H9 (cell line): ENCODE measurements at regions not wholly inside any gene's neighbourhood (a gene's known extent, or its start where the extent isn't known, plus 50 kb on each side); places are given as distances from the start of the nearest gene placed in this dataset.
"Not testable (repeated sequence)": the region's sequence is repeated elsewhere in the genome, so short reads cannot be mapped to it uniquely, and the experiment has no call there.

ENCODE experiments used
- DNase-seq: peaks from one replicate; pipeline ENCODE4 v3.0.0-alpha.2; 2017
- H2AFZ ChIP-seq: one replicate; pipeline ENCODE4 v1.6.1; 2013; ENCODE audit warnings: mild to moderate bottlenecking, low read length, control low read depth, moderate library complexity
- H2AK5ac ChIP-seq: 2 replicates; pipeline ENCODE4 v1.6.1; 2013; ENCODE audit warnings: low read length, control low read depth, mixed read lengths; ENCODE audit not compliant: insufficient read length
- H2BK120ac ChIP-seq: one replicate; pipeline ENCODE4 v1.6.1; 2013; ENCODE audit warnings: low read depth, mild to moderate bottlenecking, low read length, control low read depth, inconsistent platforms; ENCODE audit not compliant: poor library complexity, severe bottlenecking
- H2BK12ac ChIP-seq: 2 replicates; pipeline ENCODE4 v1.6.1; 2013; ENCODE audit warnings: low read length, control low read depth, mixed read lengths, low read depth; ENCODE audit not compliant: insufficient read length
- H2BK15ac ChIP-seq: 2 replicates; pipeline ENCODE4 v1.6.1; 2013; ENCODE audit warnings: low read depth, low read length, control low read depth
- H2BK20ac ChIP-seq: one replicate; pipeline ENCODE4 v1.6.1; 2013; ENCODE audit warnings: low read depth, mild to moderate bottlenecking, low read length, control low read depth, inconsistent platforms; ENCODE audit not compliant: poor library complexity, severe bottlenecking
- H2BK5ac ChIP-seq: 2 replicates; pipeline ENCODE4 v1.6.1; 2013; ENCODE audit warnings: low read length, control low read depth, mixed read lengths; ENCODE audit not compliant: insufficient read length
- H3K14ac ChIP-seq: 2 replicates; pipeline ENCODE4 v1.6.1; 2013; ENCODE audit warnings: low read length, control low read depth; ENCODE audit not compliant: insufficient read depth
- H3K18ac ChIP-seq: 2 replicates; pipeline ENCODE4 v1.6.1; 2013; ENCODE audit warnings: low read depth, mild to moderate bottlenecking, mixed read lengths, low read length, control low read depth; ENCODE audit not compliant: insufficient read length
- H3K23ac ChIP-seq: 2 replicates; pipeline ENCODE4 v1.6.1; 2013; ENCODE audit warnings: low read length, control low read depth, mixed read lengths, low read depth; ENCODE audit not compliant: insufficient read length
- H3K23me2 ChIP-seq: 2 replicates; pipeline ENCODE4 v1.6.1; 2013; ENCODE audit warnings: low read depth, mild to moderate bottlenecking, mixed read lengths, low read length, control low read depth; ENCODE audit not compliant: insufficient read length, poor library complexity, severe bottlenecking
- H3K27ac ChIP-seq: 2 replicates; pipeline ENCODE4 v1.5.1; 2013; ENCODE audit warnings: low read length, control low read depth, mixed read lengths, low read depth; ENCODE audit not compliant: insufficient read length
- H3K27me3 ChIP-seq: 2 replicates; pipeline ENCODE4 v1.6.1; 2013; ENCODE audit warnings: low read length, control low read depth, inconsistent platforms; ENCODE audit not compliant: insufficient read depth
- H3K4ac ChIP-seq: 2 replicates; pipeline ENCODE4 v1.6.1; 2013; ENCODE audit warnings: low read depth, mild to moderate bottlenecking, control low read depth, inconsistent platforms, low read length, moderate library complexity
- H3K4me1 ChIP-seq: 2 replicates; pipeline ENCODE4 v1.6.1; 2013; ENCODE audit warnings: low read length, control low read depth, inconsistent platforms; ENCODE audit not compliant: insufficient read depth
- H3K4me2 ChIP-seq: 2 replicates; pipeline ENCODE4 v1.6.1; 2013; ENCODE audit warnings: low read length, control low read depth, mixed read lengths; ENCODE audit not compliant: insufficient read length, insufficient read depth
- H3K56ac ChIP-seq: 2 replicates; pipeline ENCODE4 v1.6.1; 2013; ENCODE audit warnings: low read depth, mild to moderate bottlenecking, mixed read lengths, low read length, control low read depth; ENCODE audit not compliant: insufficient read length
- H3K79me1 ChIP-seq: 2 replicates; pipeline ENCODE4 v1.6.1; 2013; ENCODE audit warnings: low read depth, mild to moderate bottlenecking, moderate library complexity, low read length, control low read depth, inconsistent platforms; ENCODE audit not compliant: insufficient read depth, poor library complexity, severe bottlenecking
- H3K79me2 ChIP-seq: 2 replicates; pipeline ENCODE4 v1.6.1; 2013; ENCODE audit warnings: low read length, control low read depth, inconsistent platforms; ENCODE audit not compliant: insufficient read depth
- H3K9ac ChIP-seq: 2 replicates; pipeline ENCODE4 v1.6.1; 2013; ENCODE audit warnings: low read length, control low read depth, mixed read lengths; ENCODE audit not compliant: insufficient read length; ENCODE audit errors: extremely low read depth
- H3K9me3 ChIP-seq: one replicate; pipeline ENCODE4 v1.6.1; 2013; ENCODE audit warnings: low read depth, low read length, inconsistent platforms; ENCODE audit not compliant: control insufficient read depth
- H3T11ph ChIP-seq: one replicate; pipeline ENCODE4 v1.6.1; 2013; ENCODE audit warnings: mild to moderate bottlenecking, low read length, control low read depth, inconsistent platforms
- H4K20me1 ChIP-seq: one replicate; pipeline ENCODE4 v1.6.1; 2013; ENCODE audit not compliant: control insufficient read depth, insufficient read length, insufficient read depth
- H4K5ac ChIP-seq: 2 replicates; pipeline ENCODE4 v1.6.1; 2013; ENCODE audit warnings: low read depth, mild to moderate bottlenecking, mixed read lengths, low read length, control low read depth; ENCODE audit not compliant: insufficient read length
- H4K8ac ChIP-seq: replicated peaks from 2 replicates; pipeline ENCODE4 v1.6.1; 2013; ENCODE audit warnings: low read length, control low read depth, mixed read lengths, low read depth; ENCODE audit not compliant: insufficient read length
- H4K91ac ChIP-seq: 2 replicates; pipeline ENCODE4 v1.6.1; 2013; ENCODE audit warnings: low read depth, mild to moderate bottlenecking, moderate library complexity, mixed read lengths, low read length, control low read depth; ENCODE audit not compliant: insufficient read length
- H3K27ac Mint-ChIP-seq, 3 experiments: 2 replicates in 2 of 3; 3 replicates in 1 of 3; pipeline ENCODE4 v1.8.0; 2020 to 2021; ENCODE audit warnings: mixed read lengths in 3 of 3, mild to moderate bottlenecking in 1 of 3, moderate library complexity in 1 of 3
- H3K27me3 Mint-ChIP-seq: 2 replicates; pipeline ENCODE4 v1.8.0; 2021; ENCODE audit warnings: low read depth, mild to moderate bottlenecking, moderate library complexity, mixed read lengths
- H3K36me3 Mint-ChIP-seq, 3 experiments: 2 replicates in 2 of 3; 3 replicates in 1 of 3; pipeline ENCODE4 v1.8.0; 2020 to 2021; ENCODE audit warnings: low read depth in 3 of 3, mixed read lengths in 3 of 3; ENCODE audit not compliant: insufficient read depth in 1 of 3
- H3K4me1 Mint-ChIP-seq, 2 experiments: 2 replicates each; pipeline ENCODE4 v1.8.0; 2020; ENCODE audit warnings: mixed read lengths in 2 of 2
- H3K4me3 Mint-ChIP-seq, 2 experiments: 2 replicates in 1 of 2; 3 replicates in 1 of 2; pipeline ENCODE4 v1.8.0; 2020 to 2021; ENCODE audit warnings: mild to moderate bottlenecking in 2 of 2, mixed read lengths in 2 of 2, moderate library complexity in 1 of 2
- H3K9me3 Mint-ChIP-seq, 2 experiments: 2 replicates in 1 of 2; 3 replicates in 1 of 2; pipeline ENCODE4 v1.8.0; 2020; ENCODE audit warnings: mild to moderate bottlenecking in 2 of 2, mixed read lengths in 2 of 2, moderate library complexity in 1 of 2
- WGBS: extraction: QIAGEN DNeasy Blood & Tissue Kit; methylation state at CpG from one replicate; pipeline ENCODE4 v1.1.7; 2013; ENCODE audit warnings: missing lambda C conversion rate, low lambda C conversion rate, mixed read lengths; ENCODE audit not compliant: insufficient read length; ENCODE audit errors: extremely low coverage; 5-methylcytosine and 5-hydroxymethylcytosine counted together

GRCh38 chr21:27917966-27918365, 951.1 kb upstream of the ADAMTS5 start:
- H3K27ac Mint-ChIP-seq, H3K14ac ChIP-seq, DNase-seq, H3K4me1 ChIP-seq, H2AFZ ChIP-seq, H3K27me3 ChIP-seq, H4K5ac ChIP-seq, H3K9me3 Mint-ChIP-seq, H2AK5ac ChIP-seq, H2BK12ac ChIP-seq, H2BK120ac ChIP-seq, H3K9me3 ChIP-seq, H3K56ac ChIP-seq, H3K27ac ChIP-seq, H4K8ac ChIP-seq, H3K36me3 Mint-ChIP-seq, H3K23ac ChIP-seq, H3K79me2 ChIP-seq, H3K27me3 Mint-ChIP-seq, H3T11ph ChIP-seq, H3K9ac ChIP-seq, H4K91ac ChIP-seq, H2BK20ac ChIP-seq, H3K18ac ChIP-seq, H3K4ac ChIP-seq, H4K20me1 ChIP-seq, H3K4me1 Mint-ChIP-seq, H3K79me1 ChIP-seq, H2BK5ac ChIP-seq, H3K4me3 Mint-ChIP-seq, H3K4me2 ChIP-seq, H2BK15ac ChIP-seq, H3K23me2 ChIP-seq: not testable (repeated sequence)

GRCh38 chr21:27916326-27916725, 949.4 kb upstream of the ADAMTS5 start:
- H3T11ph ChIP-seq, H3K56ac ChIP-seq, H2AFZ ChIP-seq, H3K79me2 ChIP-seq, H2BK12ac ChIP-seq, H3K27me3 Mint-ChIP-seq, H4K91ac ChIP-seq, DNase-seq, H3K9me3 Mint-ChIP-seq, H3K36me3 Mint-ChIP-seq, H4K20me1 ChIP-seq, H3K4me2 ChIP-seq, H3K4me1 Mint-ChIP-seq, H3K18ac ChIP-seq, H2BK120ac ChIP-seq, H3K4me1 ChIP-seq, H3K4me3 Mint-ChIP-seq, H3K9ac ChIP-seq, H3K79me1 ChIP-seq, H2BK15ac ChIP-seq, H3K27me3 ChIP-seq, H2BK20ac ChIP-seq, H3K23me2 ChIP-seq, H3K27ac ChIP-seq, H2BK5ac ChIP-seq, H3K9me3 ChIP-seq, H3K14ac ChIP-seq, H3K27ac Mint-ChIP-seq, H3K4ac ChIP-seq, H2AK5ac ChIP-seq, H4K8ac ChIP-seq, H3K23ac ChIP-seq, H4K5ac ChIP-seq: not testable (repeated sequence)
- no CpG with 5 or more reads among the region's 2 CpGs for WGBS

- H3K9ac ChIP-seq, H3K36me3 Mint-ChIP-seq, H2AK5ac ChIP-seq, H3K4me1 Mint-ChIP-seq, DNase-seq, H3K9me3 ChIP-seq, H3K27ac Mint-ChIP-seq, H2BK12ac ChIP-seq, H2BK5ac ChIP-seq, H3K18ac ChIP-seq, H3K9me3 Mint-ChIP-seq, H3K79me1 ChIP-seq, H3K56ac ChIP-seq, H3K27me3 Mint-ChIP-seq, H4K5ac ChIP-seq, H4K91ac ChIP-seq, H4K20me1 ChIP-seq, H3T11ph ChIP-seq, H3K23me2 ChIP-seq, H3K4me3 Mint-ChIP-seq, H2BK15ac ChIP-seq, H2AFZ ChIP-seq, H3K4ac ChIP-seq, H3K23ac ChIP-seq, H3K14ac ChIP-seq, H3K4me2 ChIP-seq, H3K27ac ChIP-seq, H4K8ac ChIP-seq, H3K79me2 ChIP-seq, H3K27me3 ChIP-seq, H3K4me1 ChIP-seq, H2BK20ac ChIP-seq, H2BK120ac ChIP-seq: not testable (repeated sequence)
- no CpG with 5 or more reads among the region's 2 CpGs for WGBS
Observed at GRCh38 chr21:27912133-27912532, 945.2 kb upstream of the ADAMTS5 start.
